ENCODE measurements at regions not wholly inside any gene's neighbourhood (a gene's known extent, or its start where the extent isn't known, plus 50 kb on each side); places are given as distances from the start of the nearest gene placed in this dataset.

GRCh38 chr12:92549516-92549915 lies 153.3 kb upstream of the PLEKHG7 start:
- no peak for TF ChIP-seq ZNF274 (IDR thresholded peaks at IDR 0.05; ENCODE audit: low read depth, low read length)

DNA sequence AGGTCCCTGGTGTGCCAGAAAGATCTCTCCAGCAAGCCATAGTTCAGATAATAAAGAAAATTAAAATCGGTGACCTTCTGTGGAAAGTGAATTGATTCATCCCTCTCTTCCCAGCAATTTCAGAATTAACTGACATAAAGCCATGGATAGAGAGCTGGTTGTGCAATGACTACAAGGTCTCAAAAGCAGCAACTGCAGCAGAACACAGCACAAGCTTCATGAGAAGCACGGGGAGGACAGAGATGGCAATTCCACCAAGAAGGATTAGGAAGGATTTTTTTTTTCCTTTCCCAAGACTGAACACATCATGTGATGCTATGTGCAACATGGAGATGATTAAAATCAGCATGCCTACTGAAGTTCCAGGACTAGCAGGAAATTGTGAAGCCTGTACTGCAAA lies 154.9 kb upstream of the PLEKHG7 start:
- no peak for TF ChIP-seq ZNF274 (IDR thresholded peaks at IDR 0.05; ENCODE audit: low read depth, low read length)
- no peak overlapping the region for H3K4me3 ChIP-seq (ENCODE audit: low read length)

More at GRCh38 chr12:92549516-92549915, 153.3 kb upstream of the PLEKHG7 start:
- no peak overlapping the region for H3K4me3 ChIP-seq (ENCODE audit: low read length)

DNA sequence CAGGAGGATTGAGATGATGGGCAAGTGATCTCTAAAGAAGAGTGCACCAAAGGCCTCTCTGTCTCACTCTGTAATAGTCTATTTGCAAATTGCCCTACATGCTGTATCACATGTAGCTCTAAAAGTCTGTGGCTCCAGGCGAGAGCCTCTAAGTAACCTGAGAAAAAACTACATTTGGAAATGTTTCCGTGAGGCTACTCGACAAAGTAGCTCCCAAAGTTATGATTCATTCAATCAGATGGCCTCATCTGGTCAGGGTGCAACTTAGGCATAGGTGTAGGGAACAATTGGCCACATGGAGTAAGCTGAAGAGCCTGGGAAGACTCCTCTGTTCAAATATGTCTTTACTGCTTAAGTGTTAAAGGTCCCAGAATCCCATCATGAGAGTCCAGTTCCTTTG lies 155.4 kb upstream of the PLEKHG7 start:
- no peak for TF ChIP-seq ZNF274 (IDR thresholded peaks at IDR 0.05; ENCODE audit: low read depth, low read length)
- peak overlapping the region; percentile 17; the same call in 1 of the 2 replicates for H3K4me3 ChIP-seq (ENCODE audit: low read length)

DNA sequence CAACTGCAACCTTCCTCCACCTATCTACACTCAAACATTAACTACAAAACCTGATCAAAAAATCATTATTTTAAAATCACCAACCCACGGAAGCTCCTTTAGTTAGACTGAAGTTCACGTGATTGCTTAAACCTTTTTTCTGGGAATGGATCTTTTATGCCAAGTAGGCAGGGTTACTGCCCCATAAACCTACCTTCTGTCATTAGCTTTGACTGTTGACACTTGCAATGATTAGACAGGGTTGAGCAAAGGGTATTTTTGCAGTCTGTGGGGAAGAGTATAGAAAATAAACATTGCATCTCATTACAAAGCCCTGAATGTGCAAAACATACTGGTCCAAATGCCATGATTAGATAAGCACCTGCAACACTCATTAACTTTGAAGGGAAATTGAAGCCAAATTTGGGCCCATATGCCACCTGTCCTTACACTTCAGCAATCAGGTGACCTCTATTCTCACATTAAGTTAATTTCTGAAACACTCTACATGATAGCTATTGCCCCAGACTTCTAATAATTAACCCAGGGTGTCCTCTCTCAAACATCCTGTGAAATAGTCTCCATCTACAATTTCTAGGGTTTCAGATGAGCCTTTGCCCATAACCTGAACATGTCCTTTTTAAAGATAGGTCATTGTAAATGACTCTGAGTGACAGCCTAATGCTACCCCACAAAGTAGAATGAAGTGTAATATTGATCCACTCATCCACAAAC lies 156.0 kb upstream of the PLEKHG7 start:
- no peak for TF ChIP-seq ZNF274 (IDR thresholded peaks at IDR 0.05; ENCODE audit: low read depth, low read length)
- no peak overlapping the region for H3K4me3 ChIP-seq (ENCODE audit: low read length)

DNA sequence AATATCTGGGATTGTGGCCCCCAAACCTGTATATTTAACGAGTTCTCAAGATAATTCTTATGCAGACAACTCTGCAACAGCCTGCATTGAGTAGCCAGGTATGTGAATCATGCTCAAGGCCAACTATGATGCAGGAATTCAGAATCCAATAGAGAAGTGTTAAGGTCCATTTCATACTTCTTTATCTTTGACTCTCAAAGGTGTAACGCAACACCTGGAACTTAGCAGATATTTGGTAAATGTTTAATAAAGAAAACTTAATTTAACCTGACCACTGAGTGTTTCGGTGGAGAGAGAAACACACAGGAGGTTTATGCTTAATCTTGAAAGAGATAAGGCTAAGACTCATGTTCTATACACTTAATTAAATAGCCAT lies 156.5 kb upstream of the PLEKHG7 start:
- no peak overlapping the region for H3K4me3 ChIP-seq (ENCODE audit: low read length)
- no peak for TF ChIP-seq ZNF274 (IDR thresholded peaks at IDR 0.05; ENCODE audit: low read depth, low read length)

DNA sequence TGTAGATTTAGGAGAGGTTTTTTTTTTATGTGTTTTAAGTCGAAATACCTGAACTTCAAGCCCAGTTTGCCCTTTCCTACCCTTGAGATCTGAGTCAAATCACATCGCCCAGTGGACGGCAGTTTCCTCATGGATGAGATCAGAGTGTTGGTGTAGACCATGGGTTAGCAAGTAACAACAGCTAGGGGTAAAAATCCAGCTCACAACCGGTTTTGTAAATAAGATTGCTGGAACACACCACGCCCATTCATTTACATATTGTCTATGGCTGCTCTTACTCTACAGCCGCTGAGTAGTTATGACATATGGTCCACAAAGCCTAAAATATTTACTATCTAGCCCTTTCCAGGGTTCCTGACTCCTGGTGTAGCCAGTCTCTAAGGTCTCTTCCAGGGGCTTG lies 158.5 kb upstream of the PLEKHG7 start:
- no peak for TF ChIP-seq ZNF274 (IDR thresholded peaks at IDR 0.05; ENCODE audit: low read depth, low read length)
- H3K4me3 ChIP-seq (ENCODE audit: low read length) = peak overlapping the region; percentile 25; the same call in 1 of the 2 replicates

GRCh38 chr12:92543840-92544239 lies 158.9 kb upstream of the PLEKHG7 start:
- no peak for TF ChIP-seq ZNF274 (IDR thresholded peaks at IDR 0.05; ENCODE audit: low read depth, low read length)
- peak overlapping the region; percentile 25; the same call in 1 of the 2 replicates for H3K4me3 ChIP-seq (ENCODE audit: low read length)

DNA sequence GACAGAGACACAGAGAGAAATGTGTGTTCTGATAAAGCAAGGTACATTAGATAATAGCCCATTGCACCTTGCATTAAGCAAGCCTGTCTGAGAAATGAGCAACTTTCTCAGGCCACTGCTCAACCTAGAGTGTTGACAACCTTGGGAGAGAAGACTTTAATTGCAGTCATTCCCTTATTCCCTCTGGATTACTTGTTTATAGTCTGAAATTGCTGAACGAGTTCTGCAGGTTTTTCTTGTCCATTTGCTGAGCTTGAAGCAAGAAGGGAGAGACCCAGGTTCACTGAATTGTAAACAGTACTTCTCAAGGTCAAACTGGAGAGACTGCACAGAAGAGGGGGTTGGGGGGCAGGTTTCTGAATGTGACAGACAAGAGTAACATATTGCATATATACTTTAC lies 159.4 kb upstream of the PLEKHG7 start:
- H3K4me3 ChIP-seq (ENCODE audit: low read length) = no peak overlapping the region
- TF ChIP-seq ZNF274 (IDR thresholded peaks at IDR 0.05; ENCODE audit: low read depth, low read length) = no peak

GRCh38 chr12:92541731-92542130 lies 161.1 kb upstream of the PLEKHG7 start:
- no peak overlapping the region for H3K4me3 ChIP-seq (ENCODE audit: low read length)
- TF ChIP-seq ZNF274 (IDR thresholded peaks at IDR 0.05; ENCODE audit: low read depth, low read length) = no peak

DNA sequence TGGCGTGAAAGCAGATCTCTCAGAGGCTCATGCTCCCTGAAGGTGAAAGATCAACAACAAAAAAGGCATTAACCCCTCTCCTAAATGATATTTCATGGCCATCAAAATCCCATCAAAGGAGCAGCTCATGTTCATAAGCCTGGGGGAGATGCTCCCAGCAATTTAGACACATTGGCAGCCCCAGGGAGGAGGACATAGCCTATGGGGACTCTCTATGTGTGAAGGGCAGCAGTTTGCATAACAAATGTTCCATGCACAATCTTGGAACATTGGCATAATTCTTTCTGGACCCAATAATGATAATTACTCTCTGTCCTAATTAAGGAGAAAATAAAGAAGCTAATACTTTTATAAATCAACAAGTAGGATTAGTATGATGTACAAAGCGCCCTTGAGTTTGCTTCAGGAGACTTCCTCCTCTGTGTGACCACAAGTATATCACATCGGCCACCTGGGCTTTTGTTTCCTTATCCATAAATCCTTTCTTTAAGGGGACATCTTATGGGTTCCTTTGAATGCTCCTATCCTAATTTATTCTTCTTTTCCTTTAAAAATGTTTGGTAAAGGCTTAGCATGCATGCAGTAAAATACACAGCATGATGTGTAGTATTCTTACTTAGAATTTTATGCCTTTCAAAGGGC lies 161.9 kb upstream of the PLEKHG7 start:
- TF ChIP-seq ZNF274 (IDR thresholded peaks at IDR 0.05; ENCODE audit: low read depth, low read length) = no peak
- no peak overlapping the region for H3K4me3 ChIP-seq (ENCODE audit: low read length)

- no peak for TF ChIP-seq ZNF274 (IDR thresholded peaks at IDR 0.05; ENCODE audit: low read depth, low read length)
- no peak overlapping the region for H3K4me3 ChIP-seq (ENCODE audit: low read length)
Observed at GRCh38 chr12:92539976-92540781, 162.6 kb upstream of the PLEKHG7 start.

DNA sequence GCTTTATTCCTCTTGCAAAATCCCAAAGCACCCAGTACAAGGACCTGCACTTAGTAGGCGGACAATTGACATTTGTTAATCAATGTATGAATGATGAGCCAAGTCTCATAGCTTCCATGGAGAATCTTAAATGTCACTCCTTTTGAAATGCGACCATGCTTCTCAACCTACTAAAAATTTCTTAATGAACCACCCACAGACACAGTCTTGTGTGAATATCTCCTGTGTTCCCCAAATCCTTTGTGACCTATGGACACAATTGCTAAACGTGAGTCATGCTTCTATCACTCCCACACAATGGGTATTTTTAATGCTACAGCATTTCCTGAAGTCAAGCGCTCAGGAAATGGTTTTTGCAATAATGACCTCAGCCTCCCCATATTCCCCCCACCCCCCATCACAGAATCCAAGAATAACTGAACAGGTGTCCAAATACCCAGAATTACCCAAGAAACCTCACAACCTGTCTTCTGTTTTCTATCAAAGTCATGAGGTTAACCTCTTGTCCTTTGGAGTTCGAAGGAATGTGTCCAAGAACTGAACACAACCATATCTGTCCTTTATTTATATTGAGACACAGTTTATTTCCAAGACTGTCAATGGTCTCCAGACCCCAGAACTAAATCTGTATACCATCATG lies 163.6 kb upstream of the PLEKHG7 start:
- no peak overlapping the region for H3K4me3 ChIP-seq (ENCODE audit: low read length)
- TF ChIP-seq ZNF274 (IDR thresholded peaks at IDR 0.05; ENCODE audit: low read depth, low read length) = no peak

DNA sequence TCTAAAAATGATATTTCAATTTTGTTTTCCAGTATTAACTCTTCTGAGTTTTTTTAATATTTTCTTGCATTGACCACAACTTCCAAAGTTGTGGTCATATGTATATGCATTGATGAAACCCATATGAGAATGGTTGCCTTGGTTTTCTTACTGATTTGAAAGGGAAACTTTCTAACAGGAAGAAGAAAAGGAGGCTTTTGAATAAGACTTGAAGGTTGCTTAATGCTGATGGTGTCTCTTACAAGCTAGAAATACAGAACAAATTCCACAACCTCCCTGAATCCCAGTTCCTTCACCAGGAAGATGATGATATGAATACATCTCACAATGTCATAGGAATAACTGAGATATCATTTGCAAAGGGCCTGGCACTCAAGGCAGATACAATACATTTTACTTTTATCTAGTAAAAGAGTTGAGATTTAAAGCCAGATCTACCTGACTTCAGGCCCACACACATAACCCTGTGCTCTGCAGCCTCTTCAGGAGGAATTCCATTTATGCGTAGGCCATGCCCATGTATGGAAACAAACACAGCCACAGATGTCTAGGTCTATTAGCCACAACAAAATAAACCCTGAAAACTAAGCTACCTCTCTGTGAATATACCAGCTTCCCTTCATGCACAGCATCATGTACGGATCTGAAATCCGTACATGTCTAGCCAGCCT lies 165.4 kb upstream of the PLEKHG7 start:
- no peak overlapping the region for H3K4me3 ChIP-seq (ENCODE audit: low read length)
- no peak for TF ChIP-seq ZNF274 (IDR thresholded peaks at IDR 0.05; ENCODE audit: low read depth, low read length)

DNA sequence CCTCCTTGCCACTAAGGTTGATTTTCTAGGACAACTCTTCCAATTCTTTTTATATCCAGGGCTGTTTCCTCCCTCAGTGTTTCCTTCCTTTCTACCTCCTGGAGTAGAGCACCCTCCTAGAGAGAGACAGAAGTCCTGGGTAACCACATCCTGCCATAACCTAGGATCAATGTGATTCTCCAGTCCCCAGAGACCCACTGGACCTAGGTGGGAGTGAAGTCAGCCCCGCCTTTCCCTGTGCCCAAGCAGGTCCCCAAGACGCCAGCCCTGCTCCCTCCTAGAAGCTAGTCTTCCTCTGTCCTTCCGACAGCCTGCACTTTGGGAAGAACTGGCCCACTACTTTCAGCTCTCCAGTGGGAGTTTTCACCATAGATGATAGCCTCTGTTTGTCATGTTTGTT lies 166.8 kb upstream of the PLEKHG7 start:
- no peak overlapping the region for H3K4me3 ChIP-seq (ENCODE audit: low read length)
- no peak for TF ChIP-seq ZNF274 (IDR thresholded peaks at IDR 0.05; ENCODE audit: low read depth, low read length)

Data from GM08714 (cell line).